DND-41 (cell line): ENCODE measurements at regions not wholly inside any gene's neighbourhood (a gene's known extent, or its start where the extent isn't known, plus 50 kb on each side); places are given as distances from the start of the nearest gene placed in this dataset.

Experiments
- ATAC-seq: fragments of 200-7000 bp; cut with Tn5 transposase; 3 replicates; pipeline ENCODE4 v1.9.1; 2021; ENCODE audit warnings: low read depth; ENCODE audit not compliant: insufficient read depth
- DNase-seq: peaks from one replicate; pipeline ENCODE4 v3.0.0-alpha.2; 2020
- H2AFZ ChIP-seq: 2 replicates; pipeline ENCODE4 v1.6.0; 2012; ENCODE audit warnings: low read depth, low read length
- H3K27ac ChIP-seq: 2 replicates; pipeline ENCODE4 v1.5.1; 2012; ENCODE audit warnings: low read length, inconsistent platforms
- H3K27me3 ChIP-seq: fragments of 200-600 bp; sonication (generic); 2 replicates; pipeline ENCODE4 v1.6.0; 2012; ENCODE audit warnings: low read length, mild to moderate bottlenecking, inconsistent platforms; ENCODE audit not compliant: insufficient read depth, poor library complexity
- H3K36me3 ChIP-seq: 2 replicates; pipeline ENCODE4 v1.5.1; 2012; ENCODE audit warnings: low read length, inconsistent platforms; ENCODE audit not compliant: insufficient read depth
- H3K4me1 ChIP-seq: 2 replicates; pipeline ENCODE4 v1.5.1; 2012; ENCODE audit warnings: mild to moderate bottlenecking, low read length; ENCODE audit not compliant: insufficient read depth
- H3K4me2 ChIP-seq: 2 replicates; pipeline ENCODE4 v1.6.0; 2012; ENCODE audit warnings: mild to moderate bottlenecking, moderate library complexity, low read length, inconsistent platforms; ENCODE audit not compliant: insufficient read depth
- H3K4me3 ChIP-seq, 2 experiments: fragments of 200-600 bp in 1 of 2; shearing (Covaris generic) in 1 of 2; 2 replicates each; pipeline ENCODE4 v1.5.1; 2012 to 2016; ENCODE audit warnings: inconsistent platforms in 2 of 2, low read length in 2 of 2, mild to moderate bottlenecking in 2 of 2, low read depth in 1 of 2, moderate library complexity in 1 of 2
- H3K79me2 ChIP-seq: 2 replicates; pipeline ENCODE4 v1.6.0; 2012; ENCODE audit warnings: low read length, inconsistent platforms; ENCODE audit not compliant: insufficient read depth
- H3K9ac ChIP-seq: 2 replicates; pipeline ENCODE4 v1.6.0; 2012; ENCODE audit warnings: low read depth, mild to moderate bottlenecking, inconsistent platforms, low read length, moderate library complexity
- H3K9me3 ChIP-seq: 2 replicates; pipeline ENCODE4 v1.5.1; 2012; ENCODE audit warnings: low read length, moderate library complexity, mild to moderate bottlenecking, inconsistent platforms; ENCODE audit not compliant: insufficient read depth, severe bottlenecking
- H4K20me1 ChIP-seq: 2 replicates; pipeline ENCODE4 v1.6.0; 2012; ENCODE audit warnings: low read length; ENCODE audit not compliant: insufficient read depth
- CTCF ChIP-seq: IDR thresholded peaks from 2 replicates; pipeline ENCODE4 v1.5.1; 2012; ENCODE audit warnings: borderline replicate concordance, low read length, moderate library complexity, mild to moderate bottlenecking; ENCODE audit not compliant: poor library complexity, severe bottlenecking; ENCODE audit errors: extremely low read depth
- EZH2 ChIP-seq: IDR thresholded peaks from 3 replicates; pipeline ENCODE4 v1.6.1; 2012; ENCODE audit warnings: borderline replicate concordance, low read depth, mild to moderate bottlenecking, moderate library complexity, low read length, inconsistent platforms; ENCODE audit not compliant: severe bottlenecking

GRCh38 chr1:2946999-2947690 is 74.1 kb upstream of the ACTRT2 start:
- TF ChIP-seq EZH2 (no peak), CTCF (no peak)
- no peaks in the 10 kb centered on the region for H3K27me3 ChIP-seq
- no peaks in the 10 kb centered on the region for H3K36me3 ChIP-seq
- H2AFZ ChIP-seq, result no peak overlapping the region
- no peak overlapping the region for H3K9ac ChIP-seq
- no peak for DNase-seq
- H3K79me2 ChIP-seq, result no peaks in the 10 kb centered on the region
- no peaks in the 10 kb centered on the region for H3K4me1 ChIP-seq
- H3K27ac ChIP-seq, result no peak overlapping the region
- peaks cover 5% of the 10 kb centered on the region for H3K9me3 ChIP-seq
- H3K4me2 ChIP-seq, result no peak overlapping the region
- H3K4me3 ChIP-seq, result no peak overlapping the region
- no peaks in the 10 kb centered on the region for H4K20me1 ChIP-seq
- no peak for ATAC-seq

- Histone ChIP-seq H3K9me3 (peaks cover 7% of the 10 kb centered on the region), H3K27me3 (no peaks in the 10 kb centered on the region), H3K36me3 (no peaks in the 10 kb centered on the region), H4K20me1 (no peaks in the 10 kb centered on the region), H3K9ac (no peak overlapping the region), H3K4me3 (no peak overlapping the region), H3K4me2 (no peak overlapping the region), H3K4me1 (no peaks in the 10 kb centered on the region), H2AFZ (no peak overlapping the region), H3K79me2 (no peaks in the 10 kb centered on the region), H3K27ac (no peak overlapping the region)
- DNase-seq (no peak), ATAC-seq (no peak)
- TF ChIP-seq CTCF (no peak), EZH2 (no peak)
Observed at GRCh38 chr1:2948001-2948750, 73.1 kb upstream of the ACTRT2 start.

GRCh38 chr1:2948751-2949680 is 72.3 kb upstream of the ACTRT2 start:
- Histone ChIP-seq H3K4me1 (no peaks in the 10 kb centered on the region), H3K4me2 (no peak overlapping the region), H3K9ac (no peak overlapping the region), H3K27me3 (no peaks in the 10 kb centered on the region), H4K20me1 (no peaks in the 10 kb centered on the region), H3K4me3 (no peak overlapping the region), H3K36me3 (no peaks in the 10 kb centered on the region), H2AFZ (no peak overlapping the region), H3K9me3 (peaks cover 8% of the 10 kb centered on the region), H3K27ac (no peak overlapping the region), H3K79me2 (no peaks in the 10 kb centered on the region)
- TF ChIP-seq CTCF (no peak), EZH2 (no peak)
- DNase-seq, result no peak
- no peak for ATAC-seq
